Fibroblast of lung (primary cell): ENCODE measurements at regions not wholly inside any gene's neighbourhood (a gene's known extent, or its start where the extent isn't known, plus 50 kb on each side); places are given as distances from the start of the nearest gene placed in this dataset.

Experiments
- DNase-seq, 2 donors: peaks; one replicate each; pipeline versions ENCODE4 v3.0.0 to v3.0.0-alpha.2; 2010; ENCODE audit warnings: low read depth in 2 of 2
- H2AFZ ChIP-seq: 2 replicates; pipeline ENCODE4 v1.5.1; 2012; ENCODE audit warnings: low read length, control low read depth, inconsistent platforms
- H3K27ac ChIP-seq: 2 replicates; pipeline ENCODE4 v1.5.1; 2011; ENCODE audit warnings: low read length, control low read depth; ENCODE audit not compliant: insufficient read depth
- H3K27me3 ChIP-seq: 2 replicates; pipeline ENCODE4 v1.5.1; 2011; ENCODE audit warnings: mild to moderate bottlenecking, low read length; ENCODE audit not compliant: control insufficient read depth, insufficient read depth
- H3K36me3 ChIP-seq: 2 replicates; pipeline ENCODE4 v1.5.1; 2011; ENCODE audit warnings: low read length; ENCODE audit not compliant: control insufficient read depth, insufficient read depth
- H3K4me1 ChIP-seq: 2 replicates; pipeline ENCODE4 v1.5.1; 2011; ENCODE audit warnings: low read length; ENCODE audit not compliant: control insufficient read depth, insufficient read depth; ENCODE audit errors: extremely low read depth
- H3K4me2 ChIP-seq: 2 replicates; pipeline ENCODE4 v1.5.1; 2011; ENCODE audit warnings: low read length, control low read depth; ENCODE audit not compliant: insufficient read depth; ENCODE audit errors: extremely low read depth
- H3K4me3 ChIP-seq, 4 experiments: fragments of 200-600 bp in 1 of 4; sonication (generic) in 1 of 4; replicated peaks in 1 of 4; 2 replicates each; pipeline ENCODE4 v1.5.1; 2011 to 2016; ENCODE audit warnings: low read length in 4 of 4, low read depth in 3 of 4, mild to moderate bottlenecking in 3 of 4, control low read depth in 2 of 4, inconsistent platforms in 1 of 4, mixed read lengths in 1 of 4; ENCODE audit not compliant: insufficient read depth in 1 of 4; ENCODE audit errors: control extremely low read depth in 1 of 4
- H3K79me2 ChIP-seq: 2 replicates; pipeline ENCODE4 v1.5.1; 2012; ENCODE audit warnings: mild to moderate bottlenecking, low read length, inconsistent platforms; ENCODE audit not compliant: control insufficient read depth, insufficient read depth
- H3K9ac ChIP-seq: 2 replicates; pipeline ENCODE4 v1.5.1; 2011; ENCODE audit warnings: mild to moderate bottlenecking, low read length, control low read depth; ENCODE audit not compliant: insufficient read depth
- H3K9me3 ChIP-seq: 2 replicates; pipeline ENCODE4 v1.5.1; 2012; ENCODE audit warnings: low read depth, low read length; ENCODE audit not compliant: control insufficient read depth, insufficient read depth
- H4K20me1 ChIP-seq: 2 replicates; pipeline ENCODE4 v1.5.1; 2011; ENCODE audit warnings: low read length; ENCODE audit not compliant: control insufficient read depth, insufficient read depth; ENCODE audit errors: extremely low read depth
- CTCF ChIP-seq, 2 donors: IDR thresholded peaks in 1 of 2; conservative IDR thresholded peaks in 1 of 2; 1 replicate in 1 of 2; 2 replicates in 1 of 2; pipeline ENCODE4 v1.5.1; 2011 to 2012; ENCODE audit warnings: low read length in 2 of 2, control low read depth in 1 of 2, inconsistent platforms in 1 of 2, low read depth in 1 of 2, mild to moderate bottlenecking in 1 of 2
- EZH2 ChIP-seq: IDR thresholded peaks from 2 replicates; pipeline ENCODE4 v1.5.1; 2012; ENCODE audit warnings: low read length, control low read depth, mild to moderate bottlenecking; ENCODE audit errors: missing control alignments

DNA sequence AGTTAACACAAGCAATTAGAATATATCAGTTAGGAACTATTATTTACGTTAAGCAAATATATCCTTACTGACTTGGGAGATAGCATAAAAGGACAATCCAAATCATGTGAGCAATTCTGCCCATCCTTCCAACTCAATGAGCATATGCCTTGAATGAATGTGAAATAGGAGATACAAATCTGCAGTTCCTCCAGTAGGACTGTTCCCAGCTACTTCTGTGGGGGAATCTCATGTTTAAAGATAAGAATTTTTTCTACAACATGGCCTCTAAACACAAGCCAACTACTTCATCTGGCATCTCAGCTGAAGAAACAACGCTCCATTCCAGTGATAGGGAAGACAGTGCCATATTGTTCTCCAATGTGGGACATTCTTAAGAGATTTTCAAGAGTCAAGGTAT is 110.7 kb upstream of the NIPBL start:
- Histone ChIP-seq H2AFZ (no peak overlapping the region), H3K9me3 (no peaks in the 10 kb centered on the region), H3K27me3 (no peaks in the 10 kb centered on the region), H3K36me3 (no peaks in the 10 kb centered on the region), H3K4me1 (no peaks in the 10 kb centered on the region), H4K20me1 (no peaks in the 10 kb centered on the region), H3K79me2 (no peaks in the 10 kb centered on the region), H3K4me2 (no peak overlapping the region), H3K27ac (no peak overlapping the region), H3K4me3 (no peak overlapping the region), H3K9ac (no peak overlapping the region)
- DNase-seq, result no peak
- TF ChIP-seq EZH2 (no peak), CTCF (conservative IDR thresholded peaks at IDR 0.05 in 1 of 2, IDR thresholded peaks at IDR 0.05 in 1 of 2; ENCODE audit: low read depth in 1 of 2, low read length in 2 of 2) (no peak)

DNA sequence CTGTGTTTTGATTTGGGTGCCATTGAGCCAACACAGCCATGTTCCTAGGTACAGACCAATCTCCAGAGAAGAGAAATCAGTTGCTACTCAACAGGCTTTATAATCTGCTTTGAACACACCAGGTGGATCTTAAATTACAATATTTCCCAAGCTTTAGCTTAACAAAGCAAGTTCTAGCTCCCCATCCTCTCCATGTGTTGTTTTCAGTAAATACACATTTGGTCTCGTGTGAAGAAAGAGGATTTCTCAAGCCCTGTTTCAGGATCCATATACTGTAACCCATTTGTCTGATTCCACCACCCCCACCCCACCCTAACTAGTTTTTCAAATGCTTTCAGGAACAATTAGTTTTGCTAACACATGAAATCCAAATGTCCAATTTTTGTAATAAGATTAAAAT is 109.6 kb upstream of the NIPBL start:
- Histone ChIP-seq H3K79me2 (no peaks in the 10 kb centered on the region), H3K36me3 (no peaks in the 10 kb centered on the region), H2AFZ (no peak overlapping the region), H3K9me3 (no peaks in the 10 kb centered on the region), H3K4me2 (no peak overlapping the region), H4K20me1 (no peaks in the 10 kb centered on the region), H3K27me3 (no peaks in the 10 kb centered on the region), H3K4me1 (no peaks in the 10 kb centered on the region), H3K27ac (no peak overlapping the region), H3K4me3 (no peak overlapping the region), H3K9ac (no peak overlapping the region)
- no peak for DNase-seq
- TF ChIP-seq CTCF (conservative IDR thresholded peaks at IDR 0.05 in 1 of 2, IDR thresholded peaks at IDR 0.05 in 1 of 2; ENCODE audit: low read depth in 1 of 2, low read length in 2 of 2) (no peak), EZH2 (no peak)

GRCh38 chr5:36768450-36768849 is 108.1 kb upstream of the NIPBL start:
- Histone ChIP-seq H3K9ac (no peak overlapping the region), H4K20me1 (no peaks in the 10 kb centered on the region), H3K9me3 (no peaks in the 10 kb centered on the region), H3K4me1 (no peaks in the 10 kb centered on the region), H3K4me3 (no peak overlapping the region), H3K27me3 (peaks cover 2% of the 10 kb centered on the region), H3K36me3 (no peaks in the 10 kb centered on the region), H3K27ac (no peak overlapping the region), H3K4me2 (no peak overlapping the region), H3K79me2 (no peaks in the 10 kb centered on the region), H2AFZ (no peak overlapping the region)
- TF ChIP-seq CTCF (conservative IDR thresholded peaks at IDR 0.05 in 1 of 2, IDR thresholded peaks at IDR 0.05 in 1 of 2; ENCODE audit: low read depth in 1 of 2, low read length in 2 of 2) (no peak), EZH2 (no peak)
- no peak for DNase-seq
